ENCODE measurements at regions not wholly inside any gene's neighbourhood (a gene's known extent, or its start where the extent isn't known, plus 50 kb on each side); places are given as distances from the start of the nearest gene placed in this dataset.

- Mint-ChIP-seq H3K4me3 (no peak overlapping the region), H3K4me1 (no peaks in the 10 kb centered on the region), H3K27ac (no peak overlapping the region), H3K9me3 (no peaks in the 10 kb centered on the region), H3K36me3 (ENCODE audit: low read depth) (no peaks in the 10 kb centered on the region), H3K27me3 (peaks cover 6% of the 10 kb centered on the region)
- intact Hi-C loops (cut with micrococcal nuclease) = no loop called here
- ATAC-seq (ENCODE audit: low read depth) (no peak), DNase-seq (no peak)
- TF ChIP-seq, protein P1, sequence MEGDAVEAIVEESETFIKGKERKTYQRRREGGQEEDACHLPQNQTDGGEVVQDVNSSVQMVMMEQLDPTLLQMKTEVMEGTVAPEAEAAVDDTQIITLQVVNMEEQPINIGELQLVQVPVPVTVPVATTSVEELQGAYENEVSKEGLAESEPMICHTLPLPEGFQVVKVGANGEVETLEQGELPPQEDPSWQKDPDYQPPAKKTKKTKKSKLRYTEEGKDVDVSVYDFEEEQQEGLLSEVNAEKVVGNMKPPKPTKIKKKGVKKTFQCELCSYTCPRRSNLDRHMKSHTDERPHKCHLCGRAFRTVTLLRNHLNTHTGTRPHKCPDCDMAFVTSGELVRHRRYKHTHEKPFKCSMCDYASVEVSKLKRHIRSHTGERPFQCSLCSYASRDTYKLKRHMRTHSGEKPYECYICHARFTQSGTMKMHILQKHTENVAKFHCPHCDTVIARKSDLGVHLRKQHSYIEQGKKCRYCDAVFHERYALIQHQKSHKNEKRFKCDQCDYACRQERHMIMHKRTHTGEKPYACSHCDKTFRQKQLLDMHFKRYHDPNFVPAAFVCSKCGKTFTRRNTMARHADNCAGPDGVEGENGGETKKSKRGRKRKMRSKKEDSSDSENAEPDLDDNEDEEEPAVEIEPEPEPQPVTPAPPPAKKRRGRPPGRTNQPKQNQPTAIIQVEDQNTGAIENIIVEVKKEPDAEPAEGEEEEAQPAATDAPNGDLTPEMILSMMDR (IDR thresholded peaks at IDR 0.05) = no peak
- ChIA-PET POLR2A (no interaction called here), CTCF (no interaction called here)
Observed at GRCh38 chr15:62753518-62754221, 288.9 kb upstream of the TPM1 start.

- no peak overlapping the region for H3K27ac Mint-ChIP-seq
- no peaks in the 10 kb centered on the region for H3K4me1 Mint-ChIP-seq
- H3K36me3 Mint-ChIP-seq (ENCODE audit: low read depth) = no peaks in the 10 kb centered on the region
- intact Hi-C loops (cut with micrococcal nuclease) = no loop called here
- CTCF ChIA-PET = no interaction called here
- H3K27me3 Mint-ChIP-seq = peaks cover 6% of the 10 kb centered on the region
- POLR2A ChIA-PET = no interaction called here
- no peak for DNase-seq
- TF ChIP-seq, protein P1 (IDR thresholded peaks at IDR 0.05) = no peak
- ATAC-seq (ENCODE audit: low read depth) = no peak
- H3K4me3 Mint-ChIP-seq = no peak overlapping the region
- H3K9me3 Mint-ChIP-seq = no peaks in the 10 kb centered on the region
Observed at GRCh38 chr15:62756326-62756994, 286.1 kb upstream of the TPM1 start.

DNA sequence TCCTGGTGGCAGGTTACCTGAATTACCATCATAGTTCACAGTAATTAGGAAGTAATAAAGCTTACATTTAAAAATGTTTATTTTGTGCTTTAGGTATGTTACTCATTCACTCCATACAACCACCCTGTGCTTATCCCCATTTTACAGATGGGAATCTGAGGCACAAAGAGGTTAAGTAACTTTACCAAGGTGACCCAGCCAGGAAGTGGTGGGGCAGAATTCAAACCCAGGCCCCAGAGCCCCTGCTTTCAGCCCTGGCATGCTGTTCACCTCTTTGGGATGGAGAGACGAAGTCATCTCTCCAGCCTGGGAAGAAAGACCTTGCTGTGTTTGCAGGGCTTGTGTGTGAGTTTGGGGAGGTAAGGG, 285.6 kb upstream of the TPM1 start:
- Mint-ChIP-seq H3K27ac (no peak overlapping the region), H3K27me3 (peaks cover 3% of the 10 kb centered on the region), H3K9me3 (no peaks in the 10 kb centered on the region), H3K4me1 (no peaks in the 10 kb centered on the region), H3K36me3 (ENCODE audit: low read depth) (no peaks in the 10 kb centered on the region), H3K4me3 (no peak overlapping the region)
- no peak for ATAC-seq (ENCODE audit: low read depth)
- ChIA-PET CTCF (no interaction called here), POLR2A (no interaction called here)
- intact Hi-C loops (cut with micrococcal nuclease) = no loop called here
- no peak for DNase-seq
- TF ChIP-seq, protein P1 (IDR thresholded peaks at IDR 0.05) = no peak

DNA sequence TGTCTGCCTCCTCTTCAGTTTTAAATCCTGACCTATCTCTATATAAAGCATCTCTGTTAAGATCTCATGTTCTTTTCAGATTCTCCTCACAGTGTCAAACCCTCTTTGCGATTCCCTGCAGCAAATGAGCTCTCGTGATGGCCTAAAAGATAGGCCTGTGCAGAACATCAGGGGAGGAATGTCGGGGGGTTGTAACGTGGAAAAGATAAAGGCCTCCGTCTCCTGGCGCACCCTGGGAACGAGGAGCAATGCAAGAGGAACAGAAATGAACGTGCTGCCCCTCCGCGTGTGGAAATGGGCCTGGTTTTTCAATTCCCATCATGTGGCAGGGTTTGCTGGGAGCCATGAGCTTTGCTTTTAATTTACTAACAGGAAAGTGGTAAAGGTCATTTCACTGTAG, 285.0 kb upstream of the TPM1 start:
- ATAC-seq (ENCODE audit: low read depth) (no peak), DNase-seq (no peak)
- no peaks in the 10 kb centered on the region for H3K9me3 Mint-ChIP-seq
- H3K4me1 Mint-ChIP-seq = no peaks in the 10 kb centered on the region
- no peak overlapping the region for H3K27ac Mint-ChIP-seq
- H3K27me3 Mint-ChIP-seq = peaks cover 2% of the 10 kb centered on the region
- TF ChIP-seq, protein P1 (IDR thresholded peaks at IDR 0.05) = no peak
- H3K4me3 Mint-ChIP-seq = no peak overlapping the region
- intact Hi-C loops (cut with micrococcal nuclease) = no loop called here
- H3K36me3 Mint-ChIP-seq (ENCODE audit: low read depth) = no peaks in the 10 kb centered on the region
- ChIA-PET POLR2A (no interaction called here), CTCF (no interaction called here)

- CTCF ChIA-PET = no interaction called here
- POLR2A ChIA-PET = no interaction called here
Observed at GRCh38 chr15:62758126-62758951, 284.2 kb upstream of the TPM1 start.

More at GRCh38 chr15:62758126-62758951, 284.2 kb upstream of the TPM1 start:
- H3K4me1 Mint-ChIP-seq = no peaks in the 10 kb centered on the region
- ATAC-seq (ENCODE audit: low read depth) (no peak), DNase-seq (no peak)
- H3K9me3 Mint-ChIP-seq = no peaks in the 10 kb centered on the region
- H3K36me3 Mint-ChIP-seq (ENCODE audit: low read depth) = no peaks in the 10 kb centered on the region
- no peak overlapping the region for H3K27ac Mint-ChIP-seq
- peaks cover 2% of the 10 kb centered on the region for H3K27me3 Mint-ChIP-seq
- intact Hi-C loops (cut with micrococcal nuclease) = no loop called here
- TF ChIP-seq, protein P1 (IDR thresholded peaks at IDR 0.05) = no peak
- no peak overlapping the region for H3K4me3 Mint-ChIP-seq
